Umbilical cord (tissue), 1 donor: ENCODE measurements at regions not wholly inside any gene's neighbourhood (a gene's known extent, or its start where the extent isn't known, plus 50 kb on each side); places are given as distances from the start of the nearest gene placed in this dataset.
"Not testable (repeated sequence)": the region's sequence is repeated elsewhere in the genome, so short reads cannot be mapped to it uniquely, and the experiment has no call there.

Source experiments
- DNase-seq: peaks from one replicate; pipeline ENCODE4 v3.0.0-alpha.2; 2015; ENCODE audit warnings: low spot score

DNA sequence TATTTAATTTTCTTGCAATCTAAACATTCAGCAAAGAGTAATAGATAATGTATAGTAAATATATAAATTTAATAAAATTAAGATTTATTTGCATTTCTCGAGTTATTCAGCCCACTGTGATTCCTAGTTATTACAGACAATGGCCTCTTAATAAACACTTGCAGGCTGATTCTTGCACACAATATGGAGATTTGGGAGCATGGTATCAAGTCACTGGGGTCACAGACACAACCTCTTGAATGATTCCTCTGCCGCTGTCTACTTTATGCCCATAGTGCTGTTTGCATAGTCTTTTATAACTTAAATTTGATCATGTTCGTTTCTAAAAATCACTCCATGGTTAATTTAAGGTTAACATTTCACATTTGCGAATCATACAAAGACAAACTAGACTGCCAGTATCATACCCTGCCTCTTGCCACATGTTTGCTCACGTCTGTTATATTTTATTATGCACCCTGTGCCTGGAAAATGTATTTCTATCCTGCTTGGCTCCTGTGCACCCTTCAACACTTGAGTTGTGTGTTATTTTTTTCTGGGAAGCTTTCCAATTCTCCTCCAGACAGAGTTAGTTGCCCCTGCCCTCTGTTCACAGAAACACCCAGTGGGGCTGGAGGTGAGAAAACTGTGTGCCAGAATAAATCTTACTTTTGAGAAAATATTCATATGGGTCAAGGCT lies 206.3 kb upstream of the ROBO1 start:
- peak; percentile 3 for DNase-seq

DNA sequence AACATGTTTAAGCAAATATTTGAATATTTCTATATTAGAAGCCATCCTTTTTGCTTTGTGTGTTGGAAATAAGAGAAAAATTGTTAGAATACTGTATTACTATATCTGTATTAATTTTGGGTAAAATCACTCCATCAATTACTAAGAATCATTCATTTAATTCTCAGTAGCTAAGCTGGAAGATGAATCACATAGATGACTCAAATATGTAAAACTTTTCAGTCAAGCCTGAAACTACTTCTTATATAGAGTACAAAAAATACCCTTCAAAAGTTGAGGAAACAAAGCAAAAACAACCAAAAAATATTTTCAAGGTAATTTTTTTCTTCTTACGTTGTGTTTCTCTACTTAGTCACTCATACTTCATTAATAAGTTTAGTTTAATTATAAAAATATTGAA lies 205.7 kb upstream of the ROBO1 start:
- DNase-seq = no peak

DNA sequence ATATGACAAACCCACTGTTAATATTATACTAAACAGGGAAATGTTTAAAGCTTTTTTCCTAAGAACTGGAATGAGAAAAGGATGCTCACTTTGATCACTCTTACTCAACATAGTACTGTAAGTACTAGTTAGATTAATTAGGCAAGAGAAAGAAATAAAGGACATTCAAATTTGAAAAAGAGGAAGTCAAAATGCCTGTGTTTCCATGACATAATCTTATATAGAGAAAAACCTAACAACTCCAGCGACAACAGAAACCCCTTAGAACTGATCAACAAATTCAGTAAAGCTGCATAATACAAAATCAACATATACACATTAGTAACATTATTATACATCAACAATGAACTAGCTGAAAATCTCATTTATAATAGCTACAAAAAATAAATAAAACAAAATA lies 200.6 kb upstream of the ROBO1 start:
- no peak for DNase-seq

DNA sequence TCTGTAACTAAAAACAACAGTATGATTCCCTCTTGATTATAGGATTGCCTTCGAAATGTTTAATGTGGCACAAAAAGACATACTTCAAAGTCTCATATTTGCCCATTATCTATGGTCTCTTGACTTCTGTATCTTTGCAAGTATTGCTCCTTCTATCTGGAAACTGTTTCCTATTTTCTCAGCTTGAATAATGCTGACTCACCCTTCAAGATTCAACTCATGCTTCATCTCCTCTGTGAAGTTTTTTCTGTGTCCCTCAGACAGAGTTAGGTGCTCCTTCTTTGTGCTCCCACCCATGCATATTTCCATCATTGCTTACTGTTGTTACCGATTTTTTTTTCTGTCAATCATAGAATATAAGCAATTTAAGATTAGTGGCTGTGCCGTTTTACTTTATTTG lies 192.8 kb upstream of the ROBO1 start:
- DNase-seq = peak; percentile 5

DNA sequence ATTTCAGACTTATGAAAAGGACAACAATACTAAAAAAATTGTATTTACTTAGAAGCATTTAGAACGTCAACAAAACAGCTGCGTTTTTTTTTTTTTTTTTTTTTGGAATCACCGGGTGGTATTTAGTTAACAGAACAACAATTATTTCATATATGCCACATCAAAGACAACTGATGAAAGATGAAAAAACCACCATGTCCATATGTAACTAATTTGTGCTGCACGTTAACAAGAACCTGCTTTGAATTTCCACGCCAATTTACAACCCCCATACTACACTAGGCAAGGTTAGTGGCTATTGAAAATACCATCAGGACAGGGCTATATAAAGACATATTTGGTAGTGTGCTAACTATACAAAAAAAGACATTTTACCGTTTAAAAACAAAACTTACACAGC lies 189.3 kb upstream of the ROBO1 start:
- DNase-seq = no peak

DNA sequence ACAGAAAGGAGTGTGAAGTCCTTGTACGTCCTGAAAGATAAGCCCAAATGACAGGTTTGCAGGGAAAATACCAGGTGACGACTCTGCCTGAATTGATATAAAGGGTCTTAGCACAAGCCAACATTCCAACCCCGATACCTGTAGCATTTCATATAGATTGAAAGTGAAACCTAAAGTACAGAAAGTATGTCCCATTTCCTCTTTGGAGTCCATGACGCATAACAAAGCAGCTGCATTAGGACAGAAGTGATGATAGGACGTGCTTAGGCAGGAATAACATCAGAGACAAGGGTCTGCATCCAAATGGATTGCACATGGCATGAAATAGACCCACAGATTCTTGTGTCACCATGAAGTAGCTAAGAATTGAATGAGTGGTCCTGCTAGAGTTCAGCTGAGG lies 187.0 kb upstream of the ROBO1 start:
- no peak for DNase-seq

DNA sequence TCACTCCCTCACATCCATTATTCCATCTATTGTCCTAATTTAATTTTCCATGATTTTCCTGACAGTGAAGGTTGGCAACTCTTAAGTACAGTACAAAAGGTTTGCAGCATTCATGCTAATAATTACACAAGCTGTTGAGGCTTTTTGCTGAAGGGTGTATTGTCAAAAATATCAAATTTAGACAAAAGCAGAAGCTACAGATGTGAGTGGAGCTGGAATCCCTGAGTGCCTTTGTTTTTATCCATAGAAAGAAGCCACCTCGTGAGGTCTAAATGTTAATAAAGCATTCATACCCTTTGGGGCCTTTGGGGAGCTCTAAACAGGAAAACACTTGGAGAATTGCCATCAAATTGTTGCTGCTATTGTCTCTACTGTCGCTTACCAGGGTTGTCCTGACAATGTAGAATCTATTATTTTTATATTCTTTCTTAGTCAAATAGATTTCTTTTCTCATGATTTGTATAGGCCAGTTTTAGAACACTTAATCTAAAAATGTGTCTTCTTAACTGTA lies 185.8 kb upstream of the ROBO1 start:
- DNase-seq = no peak

DNA sequence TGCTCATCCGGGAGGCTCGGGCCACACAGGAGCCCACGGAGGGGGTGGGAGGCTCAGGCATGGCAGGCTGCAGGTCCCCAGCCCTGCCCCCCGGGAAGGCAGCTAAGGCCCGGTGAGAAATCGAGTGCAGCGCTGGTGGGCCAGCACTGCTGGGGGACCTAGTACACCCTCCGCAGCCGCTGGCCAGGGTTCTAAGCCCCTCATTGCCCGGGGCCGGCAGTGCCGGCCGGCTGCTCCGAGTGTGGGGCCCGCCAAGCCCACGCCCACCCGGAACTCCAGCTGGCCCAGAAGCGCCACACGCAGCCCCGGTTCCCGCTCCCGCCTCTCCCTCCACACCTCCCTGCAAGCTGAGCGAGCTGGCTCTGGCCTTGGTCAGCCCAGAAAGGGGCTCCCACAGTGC lies 183.6 kb upstream of the ROBO1 start:
- not testable (repeated sequence) for DNase-seq

DNA sequence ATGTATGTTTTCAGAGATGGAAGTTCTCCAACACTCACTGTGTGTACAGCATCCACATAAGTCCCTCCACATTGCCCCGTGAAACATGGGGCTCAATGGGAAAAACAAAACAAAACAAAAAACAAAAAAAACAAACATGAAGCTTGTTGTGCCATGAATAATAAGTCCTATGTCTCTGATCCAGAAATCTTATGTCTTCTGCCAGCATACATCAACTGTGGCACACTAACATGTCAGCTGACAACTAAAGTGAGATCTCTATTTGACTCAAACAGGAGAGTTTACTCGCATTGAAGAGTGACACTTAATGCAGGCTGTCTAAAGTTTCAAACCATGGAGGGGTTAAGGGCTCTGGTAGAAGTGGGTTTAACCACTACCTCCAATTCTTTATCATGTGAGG lies 180.2 kb upstream of the ROBO1 start:
- DNase-seq = no peak

DNA sequence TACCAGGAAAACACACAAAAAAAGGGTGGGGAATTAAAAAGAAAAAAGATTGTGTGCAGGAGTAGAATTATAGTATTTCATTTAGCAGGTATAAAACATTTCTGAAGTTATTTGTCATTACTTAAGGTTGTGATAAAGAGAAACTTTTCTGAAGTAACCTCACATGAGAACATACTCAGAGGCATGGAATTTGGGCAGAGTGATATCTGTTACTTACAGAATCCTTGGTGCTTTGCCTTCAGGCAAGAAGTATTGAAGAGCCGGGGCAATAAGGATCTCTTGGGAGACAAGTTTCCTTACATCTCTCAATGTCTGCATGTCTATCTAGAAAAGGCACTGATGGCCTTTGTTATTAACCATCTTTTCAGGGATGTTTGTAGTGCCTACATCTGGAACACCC lies 179.7 kb upstream of the ROBO1 start:
- DNase-seq = no peak

DNA sequence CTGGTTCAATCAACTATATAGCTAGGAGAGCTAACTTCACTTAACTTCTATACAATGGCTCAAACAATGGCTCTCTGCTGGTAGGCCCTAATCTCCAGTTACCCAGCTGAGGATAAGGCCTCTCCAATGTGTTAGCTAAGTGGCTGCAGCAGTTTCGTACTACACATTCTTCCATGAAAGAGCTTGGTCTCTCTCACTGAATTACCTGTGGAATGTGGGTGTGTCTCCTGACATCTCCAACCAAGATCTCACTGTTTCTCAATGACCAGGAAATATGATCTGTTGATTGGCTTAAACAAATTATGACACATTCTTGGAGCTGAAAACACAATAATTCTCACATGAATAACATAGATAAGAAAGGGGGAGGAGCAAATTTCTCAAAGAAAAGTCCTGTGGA lies 169.8 kb upstream of the ROBO1 start:
- DNase-seq = peak; percentile 15

DNA sequence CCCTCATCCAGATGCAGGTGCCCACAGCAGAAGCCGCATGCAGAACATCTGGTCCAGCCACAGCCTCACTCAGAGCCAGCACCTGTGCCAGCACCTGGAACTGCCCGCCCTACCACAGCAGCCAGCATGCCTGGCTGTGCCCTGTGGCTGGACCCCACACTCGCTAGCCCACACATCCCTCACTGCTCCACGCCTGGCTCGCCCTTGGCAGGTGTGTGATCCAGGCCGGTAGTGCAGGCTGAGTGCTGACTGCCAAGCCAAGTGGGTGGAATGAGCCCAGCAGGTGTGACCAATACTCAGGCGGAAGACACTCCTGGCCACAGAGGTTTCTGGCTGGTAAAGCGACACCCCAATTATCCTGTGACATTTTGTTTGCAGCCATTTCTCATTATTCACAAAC lies 162.4 kb upstream of the ROBO1 start:
- DNase-seq = no peak

DNA sequence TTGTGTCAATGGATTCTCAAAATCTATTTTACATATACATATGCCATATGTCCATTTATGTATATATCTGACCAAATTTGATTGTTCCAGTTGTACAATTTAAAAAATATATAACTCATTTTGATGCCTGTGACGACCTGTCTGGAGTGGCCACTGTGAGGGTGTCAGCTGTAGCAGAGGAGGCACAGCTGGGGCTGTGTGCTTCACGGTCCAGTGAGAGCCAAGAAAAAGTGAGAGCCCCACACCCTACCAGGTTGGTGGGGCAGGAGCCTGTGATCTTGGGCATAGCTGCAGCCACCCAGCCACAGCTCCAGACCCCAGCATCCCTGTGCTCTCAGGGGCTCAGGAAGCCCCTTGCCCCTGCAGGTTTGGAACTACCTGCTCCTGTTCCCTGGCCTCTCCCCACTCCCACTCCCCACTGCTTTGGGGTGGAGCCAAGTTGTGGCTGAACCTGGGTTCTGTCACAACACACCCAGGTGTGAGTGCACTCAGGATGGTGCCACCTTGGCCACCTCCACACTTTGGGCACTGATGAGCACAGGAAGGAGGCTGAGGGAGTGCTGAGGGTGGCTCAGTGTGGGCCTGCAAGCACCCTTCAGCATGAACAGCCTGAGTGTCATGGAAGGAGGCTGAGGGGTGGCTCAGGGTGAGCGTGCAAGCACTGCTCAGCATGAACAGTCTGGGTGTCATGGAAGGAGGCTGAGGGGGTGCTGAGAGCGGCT lies 161.1 kb upstream of the ROBO1 start:
- DNase-seq = no peak

DNA sequence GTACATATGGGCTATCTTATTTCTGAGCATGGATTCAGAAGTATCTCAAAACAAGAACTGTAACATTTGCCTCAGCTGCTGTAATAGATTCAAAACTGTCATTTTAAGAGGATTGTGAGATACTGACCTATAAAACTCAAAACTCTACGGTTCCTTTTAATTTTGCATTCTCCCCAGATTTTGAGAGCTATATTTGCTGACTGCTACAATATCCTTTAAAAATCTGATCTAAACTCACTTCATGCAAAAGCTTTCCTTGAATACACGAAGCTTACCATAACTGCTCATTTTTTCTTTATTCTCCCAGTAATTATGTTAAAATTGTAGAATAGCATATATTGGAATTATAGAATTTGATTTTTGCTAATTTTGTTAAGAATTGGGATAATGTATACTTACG lies 158.7 kb upstream of the ROBO1 start:
- no peak for DNase-seq

DNA sequence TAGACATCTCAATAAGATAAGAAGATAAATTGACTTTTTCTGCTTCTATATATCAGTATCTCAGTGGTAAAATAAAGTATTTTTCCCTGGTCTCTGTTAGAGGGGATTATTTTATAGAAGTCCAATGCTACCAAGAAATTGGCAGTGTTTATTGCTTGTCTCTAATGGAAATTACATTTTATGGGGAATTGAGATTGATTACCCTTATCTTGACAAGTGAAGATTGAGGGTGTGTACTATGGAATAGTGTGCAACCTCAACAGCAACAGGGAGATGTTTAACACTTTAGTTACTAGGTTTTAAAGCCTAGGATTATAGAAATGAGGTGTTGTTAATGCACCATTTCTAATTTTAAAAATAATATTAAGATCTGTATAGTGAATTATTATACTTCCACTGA lies 154.8 kb upstream of the ROBO1 start:
- no peak for DNase-seq

DNA sequence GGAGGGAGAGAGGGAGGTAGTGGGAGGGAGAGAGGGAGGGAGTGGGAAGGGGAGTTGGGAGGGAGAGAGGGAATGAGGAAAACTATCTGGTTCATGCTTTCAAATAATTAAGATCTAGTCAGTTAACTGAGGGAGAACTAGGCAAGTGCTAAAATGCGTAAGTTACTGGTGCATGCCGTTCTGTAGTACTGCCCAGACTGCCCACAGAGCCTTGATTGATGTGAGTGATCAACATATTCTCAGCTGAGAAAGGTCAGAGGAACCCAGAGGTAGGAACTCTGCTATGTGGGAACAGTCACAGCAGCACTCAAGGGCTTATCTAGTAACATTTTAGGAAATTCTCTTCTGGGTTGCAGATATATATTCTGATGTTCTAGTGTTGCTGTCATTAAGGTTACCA lies 149.8 kb upstream of the ROBO1 start:
- no peak for DNase-seq

DNA sequence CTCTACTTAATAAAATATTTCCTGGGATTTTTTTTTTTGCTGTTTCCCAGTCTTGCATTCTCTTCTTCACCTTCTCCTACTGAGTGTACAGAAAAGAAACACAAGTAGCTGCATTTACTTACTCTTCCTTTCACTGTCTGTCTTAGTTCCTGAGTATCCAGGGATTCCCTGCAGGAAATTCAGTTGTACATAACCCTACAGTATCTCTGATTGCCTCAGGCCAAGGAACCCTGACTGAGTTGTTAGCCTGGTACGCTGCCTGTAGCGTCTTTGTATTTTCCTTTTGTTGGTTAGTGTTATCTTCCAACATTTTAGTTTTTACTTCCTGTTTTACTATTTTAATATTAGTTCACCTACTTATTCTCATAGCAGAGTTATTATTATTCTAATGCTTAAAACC lies 142.5 kb upstream of the ROBO1 start:
- no peak for DNase-seq

DNA sequence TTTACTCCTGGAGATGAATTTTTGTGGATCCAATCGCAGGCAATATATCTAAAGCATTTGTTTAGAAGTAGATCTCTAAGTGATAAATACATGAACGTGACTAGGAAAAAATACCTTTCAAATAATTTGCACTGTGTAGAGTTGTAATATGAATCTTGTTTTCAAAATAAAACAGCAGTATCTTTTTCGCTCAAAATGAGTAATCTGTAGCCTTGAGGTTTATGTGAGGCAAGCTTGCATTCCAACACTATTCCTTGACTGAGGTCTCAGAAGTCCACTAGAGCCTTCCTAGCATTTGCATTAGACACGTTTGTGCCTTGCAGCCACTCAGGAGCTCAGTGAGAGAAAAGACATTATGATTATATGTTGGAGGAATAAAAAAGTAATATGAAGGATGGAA lies 138.3 kb upstream of the ROBO1 start:
- no peak for DNase-seq

DNA sequence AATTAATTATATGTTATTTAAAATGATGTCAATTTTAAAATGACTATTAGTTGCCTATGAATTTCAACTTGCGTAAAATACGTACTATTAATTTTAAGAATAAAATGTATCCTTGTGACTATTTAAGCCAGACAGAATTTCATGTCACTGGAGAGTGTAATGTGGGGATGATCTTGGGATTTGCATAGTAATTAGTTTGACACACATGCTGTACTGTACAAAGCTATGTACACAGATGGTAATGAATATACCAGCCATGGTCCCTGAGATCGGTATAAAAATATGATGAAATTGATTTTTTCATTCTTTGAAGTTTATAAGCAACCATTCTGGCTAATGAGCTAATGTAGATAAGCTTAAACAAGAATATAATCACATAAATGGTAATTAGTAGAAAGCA lies 134.4 kb upstream of the ROBO1 start:
- no peak for DNase-seq

DNA sequence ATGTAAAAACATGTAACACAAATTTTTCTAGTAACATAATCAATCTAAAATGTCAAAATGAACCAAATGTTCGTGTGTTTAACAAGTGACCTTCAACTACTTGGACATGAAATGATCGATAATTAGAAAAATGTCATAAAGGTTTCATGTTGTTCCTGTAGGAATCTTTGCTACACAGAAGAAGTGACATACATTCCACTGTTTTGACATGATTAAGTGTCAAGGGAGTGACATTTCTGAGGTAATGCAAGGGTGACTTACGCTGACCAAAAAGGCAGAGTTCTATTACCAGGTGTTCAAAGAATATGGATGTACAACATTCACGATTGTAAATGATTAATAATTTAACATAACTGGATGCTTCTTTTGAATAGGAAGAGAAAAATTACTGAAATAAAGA lies 131.1 kb upstream of the ROBO1 start:
- no peak for DNase-seq

DNA sequence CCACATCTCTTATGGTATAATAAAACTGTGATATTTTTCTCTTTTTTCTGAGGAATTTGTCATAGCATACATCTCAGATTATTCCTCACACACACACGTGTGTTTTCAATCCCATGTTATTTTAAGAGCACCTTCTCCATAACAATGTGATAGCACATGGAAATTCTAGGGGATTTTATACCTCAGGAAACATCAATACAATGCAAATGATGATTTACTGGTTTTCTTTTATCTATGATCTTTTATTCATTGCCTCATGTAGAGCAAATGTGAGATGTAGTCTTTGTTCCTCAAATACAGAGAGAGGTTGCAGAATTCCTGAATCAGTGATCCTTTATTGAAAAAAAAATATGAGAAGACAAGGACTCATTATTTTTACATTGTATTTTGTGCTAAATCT lies 128.3 kb upstream of the ROBO1 start:
- DNase-seq = no peak

DNA sequence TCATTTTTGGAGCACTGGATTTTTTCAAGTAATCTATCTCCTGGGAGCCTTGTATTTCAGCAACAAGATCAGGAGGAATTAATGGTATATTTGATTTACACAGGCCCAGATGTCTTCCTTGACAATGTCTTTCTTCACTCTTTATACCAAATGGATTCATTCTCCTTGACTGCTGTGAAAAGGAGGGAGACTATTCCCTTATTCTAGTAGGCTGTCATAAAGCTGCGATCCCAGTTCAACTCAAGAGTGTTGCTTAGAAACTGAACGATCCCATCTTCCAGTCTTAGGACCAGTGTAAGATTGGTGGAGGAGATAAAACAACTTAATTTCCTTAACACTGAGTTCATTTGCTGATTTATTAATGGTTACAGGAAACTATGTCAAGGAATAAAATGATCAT lies 119.4 kb upstream of the ROBO1 start:
- DNase-seq = peak; percentile 42

DNA sequence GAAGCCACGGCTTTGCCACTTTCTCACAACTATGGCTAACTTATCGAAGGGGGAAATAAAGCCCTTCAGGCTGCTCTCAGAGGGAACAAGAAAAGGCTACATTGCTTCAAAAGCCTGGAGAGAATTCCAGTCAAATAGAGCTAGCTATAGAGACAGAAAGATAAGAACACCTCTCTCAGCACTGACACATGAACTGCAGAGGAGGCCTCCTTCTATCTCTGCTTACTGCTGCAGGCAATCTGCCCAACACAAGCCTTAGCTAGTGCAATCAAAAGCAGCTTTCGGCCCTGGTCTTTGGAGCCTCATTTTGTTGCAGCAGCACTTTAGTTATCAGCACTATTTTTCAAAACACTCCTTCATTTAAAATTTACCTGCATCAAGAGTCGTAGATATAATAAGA lies 118.4 kb upstream of the ROBO1 start:
- DNase-seq = peak; percentile 91

DNA sequence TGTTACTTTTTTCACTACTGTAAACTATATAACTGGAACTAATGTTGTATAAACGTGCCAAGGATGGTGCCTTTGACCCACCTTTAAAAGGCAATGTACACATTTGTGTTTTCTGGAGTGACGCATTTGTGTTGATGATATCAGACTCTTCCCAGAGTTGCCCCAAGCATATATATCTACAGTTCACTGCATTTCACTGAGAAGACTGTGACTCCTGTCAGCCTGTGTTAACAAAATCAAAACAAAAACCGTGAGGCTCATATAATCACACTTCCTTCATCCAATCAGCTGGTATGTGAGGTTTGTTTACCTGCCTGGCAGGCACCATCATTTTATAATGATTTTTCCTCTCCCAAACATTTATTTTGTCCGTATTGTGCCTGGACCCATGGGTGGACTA lies 117.6 kb upstream of the ROBO1 start:
- no peak for DNase-seq
